Prostate gland (tissue), 2 donors: ENCODE measurements at regions not wholly inside any gene's neighbourhood (a gene's known extent, or its start where the extent isn't known, plus 50 kb on each side); places are given as distances from the start of the nearest gene placed in this dataset.

Experiments used
- POLR2AphosphoS5 ChIP-seq: sonication (generic); formaldehyde crosslinking; IDR thresholded peaks from one replicate; pipeline ENCODE4 v1.6.1; 2017; ENCODE audit warnings: antibody characterized with exemption
- TF ChIP-seq, protein P1 (sequence below), 4 experiments: fragments of 200-600 bp in 2 of 4; fragments of 450-650 bp in 2 of 4; sonication (generic) in 2 of 4; IDR thresholded peaks; 1 replicate in 3 of 4; 2 replicates in 1 of 4; pipeline ENCODE4 v1.5.1; 2016 to 2019; ENCODE audit warnings: antibody characterized with exemption in 4 of 4, mild to moderate bottlenecking in 2 of 4, moderate library complexity in 2 of 4

- TF ChIP-seq, protein P1, sequence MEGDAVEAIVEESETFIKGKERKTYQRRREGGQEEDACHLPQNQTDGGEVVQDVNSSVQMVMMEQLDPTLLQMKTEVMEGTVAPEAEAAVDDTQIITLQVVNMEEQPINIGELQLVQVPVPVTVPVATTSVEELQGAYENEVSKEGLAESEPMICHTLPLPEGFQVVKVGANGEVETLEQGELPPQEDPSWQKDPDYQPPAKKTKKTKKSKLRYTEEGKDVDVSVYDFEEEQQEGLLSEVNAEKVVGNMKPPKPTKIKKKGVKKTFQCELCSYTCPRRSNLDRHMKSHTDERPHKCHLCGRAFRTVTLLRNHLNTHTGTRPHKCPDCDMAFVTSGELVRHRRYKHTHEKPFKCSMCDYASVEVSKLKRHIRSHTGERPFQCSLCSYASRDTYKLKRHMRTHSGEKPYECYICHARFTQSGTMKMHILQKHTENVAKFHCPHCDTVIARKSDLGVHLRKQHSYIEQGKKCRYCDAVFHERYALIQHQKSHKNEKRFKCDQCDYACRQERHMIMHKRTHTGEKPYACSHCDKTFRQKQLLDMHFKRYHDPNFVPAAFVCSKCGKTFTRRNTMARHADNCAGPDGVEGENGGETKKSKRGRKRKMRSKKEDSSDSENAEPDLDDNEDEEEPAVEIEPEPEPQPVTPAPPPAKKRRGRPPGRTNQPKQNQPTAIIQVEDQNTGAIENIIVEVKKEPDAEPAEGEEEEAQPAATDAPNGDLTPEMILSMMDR (IDR thresholded peaks at IDR 0.05) = no peak
- TF ChIP-seq POLR2AphosphoS5 = no peak
Observed at GRCh38 chr7:115218076-115218475, 296.2 kb downstream of the MDFIC start.
